ENCODE measurements at regions not wholly inside any gene's neighbourhood (a gene's known extent, or its start where the extent isn't known, plus 50 kb on each side); places are given as distances from the start of the nearest gene placed in this dataset.

DNA sequence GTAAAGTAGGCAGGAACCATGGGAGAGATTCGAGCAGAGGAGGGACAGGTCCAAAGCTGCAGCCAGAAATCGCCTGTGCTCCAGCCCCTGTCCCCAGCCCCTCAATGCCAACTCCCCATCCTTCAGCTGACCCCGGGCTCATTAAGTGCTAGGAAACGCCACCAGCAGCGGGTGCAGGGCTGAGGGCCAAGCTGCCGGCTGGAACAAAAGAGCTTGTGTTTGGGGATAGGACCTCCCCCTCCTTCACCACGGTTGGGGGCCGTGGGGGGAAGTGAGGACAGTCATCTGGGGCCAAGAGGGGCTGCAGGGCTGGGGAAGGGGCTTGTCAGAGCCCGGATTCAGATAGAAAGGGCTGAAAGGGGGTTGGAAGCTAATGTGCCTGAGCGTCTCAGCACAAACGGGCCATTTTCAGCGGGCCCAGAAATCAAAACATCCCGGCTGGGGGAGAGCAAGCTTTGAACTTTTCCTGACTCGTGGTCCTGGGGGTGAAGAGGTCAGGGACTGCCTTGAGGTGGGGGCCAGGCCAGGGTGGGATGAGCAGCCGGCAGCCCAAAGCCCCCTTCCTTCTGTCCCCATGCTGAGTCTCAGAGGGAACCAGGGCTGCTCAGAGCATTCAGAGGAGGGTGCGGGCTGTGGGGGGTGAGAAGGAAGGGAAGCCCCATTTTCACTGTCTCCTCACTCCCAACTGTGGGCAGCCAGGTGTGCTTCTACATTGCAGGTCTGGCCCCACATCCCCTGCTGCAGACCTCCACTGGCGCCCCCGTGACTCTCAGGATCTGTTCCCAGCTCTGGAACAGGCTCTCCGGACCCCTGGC is 69.4 kb upstream of the DAB2IP start (continued):
- TF ChIP-seq, protein P1, sequence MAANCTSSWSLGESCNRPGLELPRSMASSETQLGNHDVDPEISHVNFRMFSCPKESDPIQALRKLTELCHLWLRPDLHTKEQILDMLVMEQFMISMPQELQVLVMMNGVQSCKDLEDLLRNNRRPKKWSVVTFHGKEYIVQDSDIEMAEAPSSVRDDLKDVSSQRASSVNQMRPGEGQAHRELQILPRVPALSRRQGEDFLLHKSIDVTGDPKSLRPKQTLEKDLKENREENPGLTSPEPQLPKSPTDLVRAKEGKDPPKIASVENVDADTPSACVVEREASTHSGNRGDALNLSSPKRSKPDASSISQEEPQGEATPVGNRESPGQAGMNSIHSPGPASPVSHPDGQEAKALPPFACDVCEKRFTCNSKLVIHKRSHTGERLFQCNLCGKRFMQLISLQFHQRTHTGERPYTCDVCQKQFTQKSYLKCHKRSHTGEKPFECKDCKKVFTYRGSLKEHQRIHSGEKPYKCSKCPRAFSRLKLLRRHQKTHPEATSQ (CRISPR knock-in tag; IDR thresholded peaks at IDR 0.05; ENCODE audit: borderline replicate concordance), result no peak
- TF ChIP-seq YY1 (IDR thresholded peaks at IDR 0.05; ENCODE audit: insufficient read depth, insufficient replicate concordance, low read depth, low read length) (no peak), SUZ12 (IDR thresholded peaks at IDR 0.05; ENCODE audit: low read depth, low read length) (no peak), ZNF446 (CRISPR knock-in tag; IDR thresholded peaks at IDR 0.05) (no peak), MAF1 (CRISPR knock-in tag; IDR thresholded peaks at IDR 0.05; ENCODE audit: borderline replicate concordance) (no peak), YEATS2 (CRISPR knock-in tag; IDR thresholded peaks at IDR 0.05; ENCODE audit: borderline replicate concordance) (no peak), KMT2A (CRISPR knock-in tag; IDR thresholded peaks at IDR 0.05) (no peak), HNF4A (CRISPR knock-in tag; IDR thresholded peaks at IDR 0.05) (no peak), MBD4 (IDR thresholded peaks at IDR 0.05; ENCODE audit: borderline replicate concordance, low read length) (no peak), SYNCRIP (IDR thresholded peaks at IDR 0.05; ENCODE audit: insufficient read depth, low read depth, low read length) (no peak), MTF2 (CRISPR knock-in tag; IDR thresholded peaks at IDR 0.05; ENCODE audit: borderline replicate concordance) (0 out of 2 replicates have a peak, but pooled peaks have one; percentile 45), ZNF160 (CRISPR knock-in tag; IDR thresholded peaks at IDR 0.05) (no peak), FOXK1 (CRISPR knock-in tag; IDR thresholded peaks at IDR 0.05; ENCODE audit: borderline replicate concordance, low read depth) (no peak), ZNF605 (CRISPR knock-in tag; IDR thresholded peaks at IDR 0.05) (no peak; the same call in 1 of the 2 replicates), HDAC1 (CRISPR knock-in tag; IDR thresholded peaks at IDR 0.05) (no peak), ZNF121 (CRISPR knock-in tag; IDR thresholded peaks at IDR 0.05) (peak; percentile 58; the same call in 1 of the 2 replicates), REXO4 (CRISPR knock-in tag; IDR thresholded peaks at IDR 0.05; ENCODE audit: borderline replicate concordance) (no peak)
- TF ChIP-seq, protein P2, sequence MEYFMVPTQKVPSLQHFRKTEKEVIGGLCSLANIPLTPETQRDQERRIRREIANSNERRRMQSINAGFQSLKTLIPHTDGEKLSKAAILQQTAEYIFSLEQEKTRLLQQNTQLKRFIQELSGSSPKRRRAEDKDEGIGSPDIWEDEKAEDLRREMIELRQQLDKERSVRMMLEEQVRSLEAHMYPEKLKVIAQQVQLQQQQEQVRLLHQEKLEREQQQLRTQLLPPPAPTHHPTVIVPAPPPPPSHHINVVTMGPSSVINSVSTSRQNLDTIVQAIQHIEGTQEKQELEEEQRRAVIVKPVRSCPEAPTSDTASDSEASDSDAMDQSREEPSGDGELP (IDR thresholded peaks at IDR 0.05; ENCODE audit: borderline replicate concordance, low read depth), result peak; percentile 24; the same call in 1 of the 2 replicates
- TF ChIP-seq, protein P3, sequence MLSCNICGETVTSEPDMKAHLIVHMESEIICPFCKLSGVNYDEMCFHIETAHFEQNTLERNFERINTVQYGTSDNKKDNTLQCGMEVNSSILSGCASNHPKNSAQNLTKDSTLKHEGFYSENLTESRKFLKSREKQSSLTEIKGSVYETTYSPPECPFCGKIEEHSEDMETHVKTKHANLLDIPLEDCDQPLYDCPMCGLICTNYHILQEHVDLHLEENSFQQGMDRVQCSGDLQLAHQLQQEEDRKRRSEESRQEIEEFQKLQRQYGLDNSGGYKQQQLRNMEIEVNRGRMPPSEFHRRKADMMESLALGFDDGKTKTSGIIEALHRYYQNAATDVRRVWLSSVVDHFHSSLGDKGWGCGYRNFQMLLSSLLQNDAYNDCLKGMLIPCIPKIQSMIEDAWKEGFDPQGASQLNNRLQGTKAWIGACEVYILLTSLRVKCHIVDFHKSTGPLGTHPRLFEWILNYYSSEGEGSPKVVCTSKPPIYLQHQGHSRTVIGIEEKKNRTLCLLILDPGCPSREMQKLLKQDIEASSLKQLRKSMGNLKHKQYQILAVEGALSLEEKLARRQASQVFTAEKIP (CRISPR knock-in tag; IDR thresholded peaks at IDR 0.05; ENCODE audit: borderline replicate concordance), result no peak
- TF ChIP-seq, protein P4, sequence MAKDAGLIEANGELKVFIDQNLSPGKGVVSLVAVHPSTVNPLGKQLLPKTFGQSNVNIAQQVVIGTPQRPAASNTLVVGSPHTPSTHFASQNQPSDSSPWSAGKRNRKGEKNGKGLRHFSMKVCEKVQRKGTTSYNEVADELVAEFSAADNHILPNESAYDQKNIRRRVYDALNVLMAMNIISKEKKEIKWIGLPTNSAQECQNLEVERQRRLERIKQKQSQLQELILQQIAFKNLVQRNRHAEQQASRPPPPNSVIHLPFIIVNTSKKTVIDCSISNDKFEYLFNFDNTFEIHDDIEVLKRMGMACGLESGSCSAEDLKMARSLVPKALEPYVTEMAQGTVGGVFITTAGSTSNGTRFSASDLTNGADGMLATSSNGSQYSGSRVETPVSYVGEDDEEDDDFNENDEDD (CRISPR knock-in tag; IDR thresholded peaks at IDR 0.05; ENCODE audit: borderline replicate concordance), result no peak
- TF ChIP-seq, protein P5, sequence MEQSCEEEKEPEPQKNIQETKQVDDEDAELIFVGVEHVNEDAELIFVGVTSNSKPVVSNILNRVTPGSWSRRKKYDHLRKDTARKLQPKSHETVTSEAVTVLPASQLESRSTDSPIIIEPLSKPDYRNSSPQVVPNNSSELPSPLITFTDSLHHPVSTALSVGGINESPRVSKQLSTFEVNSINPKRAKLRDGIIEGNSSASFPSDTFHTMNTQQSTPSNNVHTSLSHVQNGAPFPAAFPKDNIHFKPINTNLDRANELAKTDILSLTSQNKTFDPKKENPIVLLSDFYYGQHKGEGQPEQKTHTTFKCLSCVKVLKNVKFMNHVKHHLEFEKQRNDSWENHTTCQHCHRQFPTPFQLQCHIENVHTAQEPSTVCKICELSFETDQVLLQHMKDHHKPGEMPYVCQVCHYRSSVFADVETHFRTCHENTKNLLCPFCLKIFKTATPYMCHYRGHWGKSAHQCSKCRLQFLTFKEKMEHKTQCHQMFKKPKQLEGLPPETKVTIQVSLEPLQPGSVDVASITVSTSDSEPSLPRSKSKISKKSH (CRISPR knock-in tag; IDR thresholded peaks at IDR 0.05; ENCODE audit: borderline replicate concordance), result no peak
